GM18499 (cell line): ENCODE measurements at regions not wholly inside any gene's neighbourhood (a gene's known extent, or its start where the extent isn't known, plus 50 kb on each side); places are given as distances from the start of the nearest gene placed in this dataset.

Experiments
- ATAC-seq: cut with Tn5 transposase; IDR thresholded peaks from one replicate; pipeline ENCODE4 v1.9.1; 2021; ENCODE audit warnings: moderate number of reproducible peaks; ENCODE audit not compliant: insufficient read depth, unreplicated experiment

DNA sequence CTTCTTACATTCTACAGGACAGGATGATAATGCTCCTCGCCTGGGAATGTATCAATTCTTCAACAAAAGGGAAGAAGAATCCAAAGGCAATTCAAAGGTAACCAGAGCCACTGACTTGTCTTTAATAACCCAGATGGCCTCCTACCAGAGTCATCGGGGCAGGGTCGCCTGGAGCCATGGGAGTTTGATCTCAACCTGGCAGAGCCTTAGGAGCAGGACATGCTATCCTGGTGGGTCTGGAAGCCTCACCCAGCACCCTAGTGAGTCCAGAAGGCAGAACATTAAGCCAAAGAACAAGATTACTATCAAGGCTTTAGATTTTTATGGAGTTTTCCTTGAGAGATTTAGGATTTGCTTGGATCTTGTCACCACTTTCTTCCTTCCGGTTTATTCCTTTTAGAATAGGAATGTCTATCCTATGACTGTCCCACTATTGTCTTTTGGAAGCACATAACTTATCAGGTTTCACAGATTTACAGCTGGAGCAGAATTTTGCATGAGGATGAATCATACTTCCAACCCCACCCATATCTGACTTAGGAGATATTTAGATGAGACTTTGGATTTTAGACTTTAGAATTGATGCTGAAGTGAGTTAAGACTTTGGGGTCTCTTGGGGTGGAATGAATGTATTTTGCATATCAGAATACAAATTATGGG, 330.3 kb upstream of the GOLIM4 start:
- no peak for ATAC-seq

DNA sequence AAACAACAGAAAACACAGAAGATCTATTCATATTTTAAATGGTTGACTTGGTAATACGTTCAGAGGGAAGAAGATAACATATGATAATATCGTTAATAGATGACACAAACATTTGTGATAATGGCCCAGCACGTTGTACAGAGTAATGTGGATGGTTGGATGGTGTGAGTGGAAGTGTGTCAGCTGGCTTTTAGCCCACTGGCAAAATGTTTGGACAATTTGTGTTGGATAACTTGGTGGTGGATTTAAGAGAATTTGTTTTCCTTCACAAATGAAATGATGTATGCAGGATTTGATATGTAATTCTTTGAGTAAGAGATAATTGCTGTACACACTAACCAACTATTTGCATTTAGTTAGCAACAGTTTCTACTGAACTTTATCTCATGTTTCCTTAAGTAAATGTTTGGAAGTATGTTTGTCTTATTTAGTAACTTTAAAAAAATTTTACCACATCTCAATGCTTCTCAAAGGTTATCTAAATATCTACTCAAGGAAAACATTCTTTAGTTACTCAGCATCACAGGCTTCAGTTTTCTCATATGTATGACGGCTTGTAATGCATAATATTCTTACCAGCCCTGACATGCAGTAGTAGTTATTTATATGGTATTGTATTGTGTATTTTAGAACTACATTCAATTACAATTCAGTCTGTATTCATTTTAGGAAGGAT, 328.5 kb upstream of the GOLIM4 start:
- no peak for ATAC-seq

DNA sequence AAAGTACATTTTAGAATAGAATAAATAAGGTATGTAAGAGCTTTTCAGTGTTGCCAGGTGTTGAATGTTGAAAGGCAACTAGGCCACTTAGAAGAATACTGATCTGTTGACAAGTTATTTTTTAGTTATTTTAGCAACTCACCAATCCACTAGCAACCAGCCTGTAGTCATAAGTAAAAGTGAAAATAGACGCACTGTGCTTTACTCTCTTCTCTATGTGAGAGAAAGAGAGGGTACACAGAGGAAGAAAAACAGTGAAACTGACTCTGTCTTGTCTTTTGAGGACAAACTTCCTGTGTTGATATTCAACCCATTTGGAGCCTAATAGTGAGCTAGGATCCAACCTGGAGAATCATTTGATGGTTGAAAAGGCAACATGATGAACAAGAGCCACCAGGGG, 327.1 kb upstream of the GOLIM4 start:
- ATAC-seq = no peak

DNA sequence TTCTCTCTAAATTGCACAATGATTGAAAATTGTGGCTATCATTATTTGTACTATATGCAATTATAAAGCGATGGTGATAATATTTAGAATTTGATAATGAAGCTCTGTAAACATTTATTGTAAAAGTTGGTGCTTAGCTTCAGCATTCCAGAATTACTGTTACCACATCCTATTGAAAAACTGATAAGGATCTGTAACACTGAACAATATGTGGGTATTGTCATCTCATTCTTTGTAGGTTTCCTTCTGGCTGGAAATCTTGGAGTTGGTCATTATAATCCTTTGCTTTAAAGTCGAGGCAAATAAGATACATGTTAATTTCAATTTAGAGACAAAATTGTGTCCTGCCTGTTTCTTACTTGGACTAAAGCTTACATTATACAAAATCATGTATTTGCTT, 323.4 kb upstream of the GOLIM4 start:
- no peak for ATAC-seq

DNA sequence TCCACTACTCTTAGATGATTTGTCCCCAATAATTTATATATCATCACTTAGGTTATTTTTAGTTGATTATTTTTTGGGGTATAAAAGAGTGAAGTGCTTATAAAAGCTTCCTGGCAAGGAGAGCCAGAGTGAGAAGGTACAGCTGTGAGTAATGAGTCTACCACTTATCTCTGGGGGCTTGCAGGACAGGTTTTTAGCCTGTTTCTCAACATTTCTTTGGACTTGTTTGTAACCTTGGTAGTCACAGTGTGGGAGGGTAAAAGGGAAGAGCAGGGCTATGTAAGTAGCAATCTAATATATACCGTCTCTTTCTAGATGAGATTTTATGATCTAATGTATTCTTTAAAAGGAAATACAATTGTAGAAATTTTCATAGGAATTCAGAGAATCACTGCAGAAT, 321.3 kb upstream of the GOLIM4 start:
- ATAC-seq = no peak

DNA sequence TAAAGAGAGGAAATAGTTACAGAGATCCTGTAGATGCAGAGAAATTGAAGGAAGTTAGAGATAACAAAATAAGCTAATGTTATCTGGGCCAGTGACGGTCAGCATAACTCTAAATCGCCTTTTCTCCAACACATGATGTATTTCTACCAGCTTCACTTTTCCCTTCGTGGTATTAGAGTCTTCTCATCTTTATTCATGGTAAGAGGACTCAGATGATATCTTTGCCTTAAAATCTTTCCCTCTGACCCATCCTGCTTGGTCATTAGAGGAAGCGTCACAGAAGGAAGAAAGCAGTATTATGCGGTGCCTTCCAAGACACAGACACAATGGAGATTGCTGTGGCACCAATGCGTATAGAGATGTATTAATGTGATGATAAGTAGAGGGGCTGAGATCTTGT, 320.7 kb upstream of the GOLIM4 start:
- ATAC-seq = no peak

DNA sequence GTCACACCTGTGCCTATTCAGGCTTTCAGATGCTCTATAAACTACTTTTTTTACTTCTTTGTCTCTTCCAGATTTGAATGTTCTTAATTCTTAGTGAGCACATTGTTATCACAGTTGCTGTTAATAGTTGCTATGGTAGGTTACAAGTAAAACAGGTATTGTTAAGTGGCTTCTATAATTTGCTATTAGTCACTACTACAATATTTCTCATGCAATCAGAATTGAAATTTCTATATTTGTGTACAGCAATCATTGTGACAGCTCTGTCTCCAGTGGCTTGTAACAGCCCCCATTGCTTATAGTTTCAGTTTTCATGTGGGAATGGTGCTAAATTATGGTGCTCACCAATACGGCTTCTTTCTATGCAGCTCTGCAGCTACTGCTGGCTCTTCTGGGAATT, 318.4 kb upstream of the GOLIM4 start:
- ATAC-seq = no peak

DNA sequence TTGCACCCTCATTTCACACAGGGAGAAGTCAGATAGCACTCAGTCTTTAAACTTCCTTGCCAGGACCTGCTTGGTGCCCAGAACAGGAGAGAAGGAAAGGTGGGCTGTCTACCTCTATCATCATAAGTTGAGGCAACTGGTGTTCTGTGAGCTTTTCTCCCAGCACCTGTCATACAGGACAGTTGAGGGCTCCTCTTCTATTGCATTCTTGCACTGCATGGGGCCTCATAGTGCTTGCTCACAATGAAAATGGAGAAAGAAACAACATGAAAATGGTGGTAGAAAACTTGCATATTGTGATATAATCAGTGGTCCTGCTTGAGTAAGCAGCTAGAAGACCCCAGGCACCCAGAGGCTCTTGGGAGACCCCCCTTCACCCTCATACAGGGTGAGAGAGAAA, 311.7 kb upstream of the GOLIM4 start:
- no peak for ATAC-seq

DNA sequence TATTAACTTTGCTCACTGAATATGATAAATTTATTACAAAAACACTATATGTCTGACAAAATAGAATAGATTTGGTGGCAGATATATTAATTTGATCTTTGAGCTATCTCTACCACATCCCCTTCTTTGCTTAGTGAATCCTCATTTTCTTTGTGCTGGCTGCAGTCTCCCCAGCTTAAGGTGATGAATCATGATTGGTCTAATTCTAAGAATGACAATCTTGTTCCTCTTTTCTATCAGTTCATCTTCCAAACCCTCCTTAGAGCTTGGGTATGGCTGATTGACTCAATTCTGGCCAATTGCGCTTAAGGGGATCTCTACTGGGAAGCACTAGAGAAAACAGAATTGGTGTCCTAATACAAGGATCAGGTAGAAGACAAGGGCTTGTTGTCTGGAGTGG, 309.6 kb upstream of the GOLIM4 start:
- ATAC-seq = no peak

DNA sequence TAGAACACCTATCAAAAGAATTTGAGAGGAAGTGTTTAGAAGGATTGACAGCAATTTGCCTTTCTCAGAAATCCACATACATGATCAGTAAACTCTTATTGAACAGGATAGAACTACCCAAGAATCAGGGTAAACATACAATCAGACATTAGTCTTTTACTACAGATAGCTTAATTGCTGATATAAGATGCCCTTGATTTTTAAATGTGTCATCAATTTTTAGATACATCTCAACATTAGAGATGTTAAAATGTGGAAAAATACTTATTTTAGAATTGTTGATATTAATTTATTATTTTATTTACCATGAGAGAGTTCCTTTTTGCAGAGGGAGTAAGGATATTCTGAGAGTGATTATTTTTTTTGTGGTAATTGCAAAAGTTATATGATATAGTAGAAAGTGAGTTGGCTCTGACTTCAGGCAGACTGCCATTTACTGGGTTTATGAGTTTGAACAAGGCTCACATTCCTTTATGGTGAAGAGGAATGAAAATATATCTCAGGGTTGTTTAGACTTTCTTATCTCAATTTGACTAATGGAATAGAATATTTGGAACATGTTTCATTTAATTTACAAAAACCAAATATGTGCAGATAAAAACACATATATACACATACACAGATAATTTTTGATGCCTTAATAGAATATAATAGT, 302.8 kb upstream of the GOLIM4 start:
- no peak for ATAC-seq

DNA sequence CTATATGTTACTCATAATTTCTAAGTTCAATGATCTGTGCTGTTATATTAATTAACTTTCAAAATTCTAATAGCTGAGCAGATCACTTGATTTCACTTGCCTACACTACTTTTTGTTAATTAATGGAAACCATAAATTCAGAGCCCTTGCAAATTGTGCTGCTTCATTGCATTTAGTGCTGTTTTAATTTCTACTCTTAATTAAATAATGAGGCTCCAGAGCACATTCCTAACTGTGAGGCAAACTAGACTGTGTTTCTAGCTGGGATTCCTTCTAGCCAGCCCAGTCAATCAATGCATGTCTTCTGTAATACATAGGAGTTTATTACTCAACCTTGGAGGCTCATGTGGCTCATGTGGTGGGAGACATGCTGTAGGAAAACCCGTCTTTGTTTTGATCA, 301.1 kb upstream of the GOLIM4 start:
- no peak for ATAC-seq

DNA sequence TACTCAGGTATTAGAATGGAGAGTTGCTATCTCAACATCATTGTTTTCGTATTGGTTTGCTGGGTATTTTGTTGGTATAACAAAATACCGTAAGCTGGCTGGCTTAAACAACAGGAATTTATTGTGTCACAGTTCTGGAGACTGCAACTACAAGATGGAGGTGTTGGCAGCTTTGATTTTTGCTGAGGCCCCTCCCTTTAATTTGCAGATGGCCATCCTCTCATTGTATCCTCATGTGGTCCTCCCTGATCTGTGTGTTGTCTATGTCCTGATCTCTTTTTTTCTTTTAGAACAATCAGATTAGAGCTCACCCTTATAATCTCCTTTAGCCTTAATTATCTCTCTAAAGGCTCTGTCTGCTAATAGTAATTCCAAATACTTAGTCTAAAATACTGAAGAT, 299.8 kb upstream of the GOLIM4 start:
- ATAC-seq = no peak

DNA sequence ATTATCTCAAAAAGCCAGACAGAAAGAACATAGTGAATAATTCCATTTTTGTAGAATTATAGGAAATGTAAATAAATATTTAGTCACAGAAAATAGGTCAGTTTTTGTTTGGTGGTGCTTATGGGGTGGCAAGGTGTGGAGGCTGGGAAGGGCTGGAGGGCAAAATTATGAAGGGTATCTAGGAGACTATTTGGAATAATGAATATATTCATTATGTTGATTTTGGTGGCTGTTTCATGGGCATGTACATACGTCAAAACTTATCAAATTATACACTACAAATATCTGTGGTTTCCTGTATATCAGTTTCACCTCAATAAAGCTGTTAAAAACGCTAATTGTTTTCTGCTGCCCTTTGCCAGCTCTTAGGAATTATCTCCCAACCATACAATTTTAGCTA, 298.7 kb upstream of the GOLIM4 start:
- ATAC-seq = no peak

DNA sequence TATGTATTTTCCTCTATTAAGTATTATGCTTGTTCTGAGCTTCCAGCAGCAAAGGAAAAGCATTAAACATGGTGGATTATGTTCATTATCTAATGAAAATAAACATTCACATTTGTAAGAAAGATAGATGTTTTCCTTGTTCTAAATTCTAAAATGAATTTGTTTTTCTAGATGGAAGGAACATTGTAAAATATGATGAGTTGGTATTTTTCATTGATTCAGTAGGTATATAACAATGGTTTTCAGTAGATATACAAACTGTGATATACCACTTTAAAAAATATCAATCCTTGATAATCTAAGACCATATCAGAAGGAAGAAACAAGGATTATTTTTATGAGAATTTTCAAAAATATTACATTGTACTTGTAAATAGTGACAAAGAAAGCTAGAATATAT, 290.6 kb upstream of the GOLIM4 start:
- ATAC-seq = no peak

DNA sequence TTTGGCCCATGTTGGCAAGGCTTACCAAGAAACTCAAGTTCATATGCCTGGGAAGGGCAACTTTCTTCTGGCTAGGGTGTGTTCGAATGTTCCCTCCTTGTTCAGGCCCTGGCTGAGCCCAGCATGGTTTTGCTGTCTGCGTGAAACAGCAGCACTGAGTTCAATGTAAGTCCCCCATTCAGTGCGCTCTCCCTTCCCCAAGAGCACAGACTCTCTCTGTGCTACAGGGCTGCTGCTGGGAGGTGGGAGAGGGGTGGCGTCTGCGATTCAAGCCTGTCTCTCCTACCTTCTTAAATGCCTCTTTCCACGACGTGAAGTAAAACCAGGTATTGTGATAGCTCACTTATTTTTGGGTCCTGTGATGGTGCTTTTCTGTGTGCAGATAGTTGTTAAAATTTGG, 289.3 kb upstream of the GOLIM4 start:
- no peak for ATAC-seq

DNA sequence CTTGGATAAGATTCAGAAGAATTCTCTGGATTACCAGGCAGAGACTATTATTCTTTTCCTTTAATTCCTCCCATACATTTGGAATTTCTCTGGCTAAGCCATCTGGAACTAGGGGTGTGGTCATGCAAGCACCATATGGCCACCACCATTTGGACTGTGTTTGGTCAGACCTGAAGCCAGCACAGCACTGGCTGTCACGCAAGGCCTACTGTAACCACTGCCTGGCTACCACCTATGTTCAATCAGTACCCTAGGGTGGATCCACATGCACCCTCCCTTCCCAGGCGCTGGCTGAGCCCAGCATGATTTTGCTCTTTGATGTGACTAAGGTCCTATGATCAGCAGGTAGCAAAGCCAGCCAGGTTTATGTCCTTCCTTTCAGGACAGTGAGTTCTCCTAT, 287.8 kb upstream of the GOLIM4 start:
- no peak for ATAC-seq

DNA sequence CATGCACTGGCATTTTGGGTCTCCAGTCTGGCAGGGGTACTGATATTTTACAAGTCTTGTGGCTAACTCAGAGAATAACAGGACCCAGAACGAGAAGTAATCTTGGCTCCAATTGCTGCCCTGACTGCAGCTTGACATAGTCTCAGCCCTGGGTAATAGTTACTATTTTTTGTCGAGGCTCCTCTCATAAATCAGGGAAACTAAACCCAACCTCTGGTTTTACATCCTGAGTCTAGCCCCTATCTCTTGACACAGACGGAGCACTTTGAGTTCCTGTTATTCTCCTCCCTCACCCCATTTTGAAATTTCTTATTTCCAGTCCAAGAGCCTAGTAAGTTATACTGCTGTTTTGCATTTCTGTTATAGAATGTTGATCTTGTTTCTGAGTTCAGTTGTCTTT, 276.1 kb upstream of the GOLIM4 start:
- no peak for ATAC-seq

DNA sequence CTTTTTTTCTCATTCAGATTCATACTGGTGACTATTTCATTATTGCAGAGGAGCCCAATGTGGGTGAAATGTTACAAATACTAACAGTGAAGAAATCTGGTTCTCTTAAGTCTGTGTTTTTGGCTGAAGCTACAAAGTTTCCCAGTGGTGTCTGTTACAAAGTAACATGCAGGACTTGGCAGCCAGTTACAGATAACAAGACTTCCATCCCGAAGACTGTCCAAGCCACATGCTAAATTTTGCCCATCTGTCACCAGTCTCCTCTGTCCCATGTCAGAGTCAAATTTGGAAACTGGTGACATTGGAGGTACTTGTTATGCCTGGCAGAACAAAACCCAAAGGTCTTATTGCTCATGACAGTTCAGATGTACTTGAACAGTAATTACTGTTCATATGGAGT, 269.2 kb upstream of the GOLIM4 start:
- ATAC-seq = no peak

DNA sequence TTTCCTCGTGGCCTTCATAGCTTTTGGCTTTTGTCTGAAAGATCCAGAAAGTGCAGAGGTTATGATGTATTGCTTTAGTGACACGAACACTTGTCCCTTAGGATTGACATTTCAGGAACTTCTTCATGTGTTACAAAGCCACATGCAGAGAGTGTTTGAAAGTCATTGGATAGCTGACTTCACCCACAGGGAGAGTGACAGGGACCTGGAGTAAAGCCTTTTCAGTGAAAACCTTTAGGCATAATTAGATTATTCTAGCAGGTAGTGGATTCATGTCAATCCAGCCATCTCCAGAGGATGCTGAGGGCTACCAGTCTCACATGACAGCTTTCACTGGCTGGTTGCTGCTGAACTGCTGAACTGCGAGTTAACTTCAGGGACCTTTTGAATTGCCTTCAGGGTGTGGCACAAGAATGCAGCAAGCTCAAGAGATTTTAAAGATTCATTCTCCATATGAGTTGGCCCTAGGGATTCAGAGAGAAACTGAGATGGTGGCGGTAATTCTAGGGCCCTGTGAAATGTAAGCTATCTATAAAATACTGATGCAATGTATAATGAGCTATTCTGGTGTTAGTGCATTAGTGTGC, 267.0 kb upstream of the GOLIM4 start:
- no peak for ATAC-seq

DNA sequence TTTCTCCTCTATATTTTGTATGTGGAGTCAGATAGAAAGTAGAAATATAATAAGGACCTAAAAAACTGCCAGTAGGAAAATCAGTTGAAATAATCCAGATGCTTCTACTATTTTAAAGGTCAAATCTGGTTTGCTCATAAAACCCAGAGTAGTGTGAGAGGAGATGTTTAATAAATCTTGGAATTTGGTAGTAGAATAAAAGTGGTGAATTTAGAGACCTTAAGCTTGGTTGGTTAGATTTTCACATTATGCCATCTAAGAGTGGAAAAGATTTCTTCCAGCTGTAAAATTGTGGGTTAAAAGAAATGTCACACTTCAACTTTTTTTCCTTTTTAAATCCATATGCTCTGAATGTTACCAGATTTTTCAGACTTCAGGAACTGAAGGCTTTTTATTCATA, 266.4 kb upstream of the GOLIM4 start:
- no peak for ATAC-seq

DNA sequence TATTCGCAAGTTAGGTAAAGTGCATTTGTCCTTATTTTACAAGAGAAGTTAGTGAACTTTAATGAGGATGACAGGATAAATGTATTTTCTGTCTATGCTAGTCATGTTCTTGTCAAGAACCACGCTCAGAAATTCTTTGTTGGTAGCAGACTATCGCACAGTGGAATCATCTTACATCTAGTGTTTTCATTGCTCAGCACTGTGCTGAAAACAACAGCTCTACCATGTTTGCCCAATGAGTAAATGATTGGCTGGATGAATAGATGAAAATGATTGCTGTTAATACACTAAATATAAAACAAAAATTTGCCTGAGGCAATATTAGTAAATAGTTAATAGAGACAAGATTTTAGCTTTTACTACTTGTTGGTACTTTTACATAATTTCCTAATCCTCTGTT, 265.3 kb upstream of the GOLIM4 start:
- ATAC-seq = no peak
